IMR-90 (cell line): ENCODE measurements at regions not wholly inside any gene's neighbourhood (a gene's known extent, or its start where the extent isn't known, plus 50 kb on each side); places are given as distances from the start of the nearest gene placed in this dataset.

Experiments
- ATAC-seq: fragments of 200-7000 bp; cut with Tn5 transposase; 2 replicates; pipeline ENCODE4 v1.9.1; 2020; ENCODE audit warnings: low read depth, mild to moderate bottlenecking, moderate library complexity
- BruUV-seq: library from RNA; stranded (reverse); fragments of 400-500 nt; replicated peaks from 2 replicates; lab custom pipeline; 2021; lab: Mats Ljungman, UMichigan
- CTCF ChIA-PET: fragments of 300-600 bp; formaldehyde crosslinking; extraction: SDS; loops from one replicate; lab custom pipeline; 2021; ENCODE audit warnings: antibody characterized with exemption; lab: Yijun Ruan, JAX
- POLR2A ChIA-PET: fragments of 300-600 bp; sonication (Branson Sonifier 250); formaldehyde crosslinking; loops from one replicate; lab custom pipeline; 2022; ENCODE audit warnings: antibody characterized with exemption; ENCODE audit not compliant: unreplicated experiment; lab: Charles Lee
- DNase-seq: peaks from one replicate; pipeline ENCODE4 v3.0.0; 2013
- H2AFZ ChIP-seq: replicated peaks from 2 replicates; pipeline ENCODE3; 2013; ENCODE audit warnings: low read length, mild to moderate bottlenecking; ENCODE audit not compliant: poor library complexity
- H2AK5ac ChIP-seq: 2 replicates; pipeline ENCODE4 v1.6.1; 2013; ENCODE audit warnings: low read depth, low read length, inconsistent platforms
- H2AK9ac ChIP-seq: replicated peaks from 2 replicates; pipeline ENCODE3; 2013; ENCODE audit warnings: mild to moderate bottlenecking, low read depth, low read length, moderate library complexity; ENCODE audit not compliant: poor library complexity
- H2BK120ac ChIP-seq: 2 replicates; pipeline ENCODE4 v1.6.1; 2013; ENCODE audit warnings: low read depth, low read length, inconsistent platforms
- H2BK15ac ChIP-seq: 3 replicates; pipeline ENCODE4 v1.6.1; 2013; ENCODE audit warnings: low read depth, low read length, inconsistent platforms
- H2BK20ac ChIP-seq: 2 replicates; pipeline ENCODE4 v1.6.1; 2013; ENCODE audit warnings: low read depth, mild to moderate bottlenecking, inconsistent platforms, low read length, moderate library complexity
- H2BK5ac ChIP-seq: 2 replicates; pipeline ENCODE4 v1.6.1; 2013; ENCODE audit warnings: mild to moderate bottlenecking, low read depth, low read length, inconsistent platforms; ENCODE audit not compliant: poor library complexity, severe bottlenecking
- H3K14ac ChIP-seq: replicated peaks from 2 replicates; pipeline ENCODE4 v1.6.1; 2013; ENCODE audit warnings: low read depth, low read length, inconsistent platforms
- H3K18ac ChIP-seq: 2 replicates; pipeline ENCODE4 v1.6.1; 2013; ENCODE audit warnings: low read depth, low read length, control low read depth
- H3K23ac ChIP-seq: 2 replicates; pipeline ENCODE4 v1.6.1; 2013; ENCODE audit warnings: low read depth, low read length, inconsistent platforms
- H3K27ac ChIP-seq: 2 replicates; pipeline ENCODE4 v1.5.1; 2013; ENCODE audit warnings: mild to moderate bottlenecking, control low read depth, low read length; ENCODE audit not compliant: insufficient read depth
- H3K27me3 ChIP-seq: 2 replicates; pipeline ENCODE4 v1.6.1; 2013; ENCODE audit warnings: low read length; ENCODE audit not compliant: control insufficient read depth, insufficient read depth
- H3K36me3 ChIP-seq: 2 replicates; pipeline ENCODE4 v1.6.1; 2013; ENCODE audit warnings: low read length, mixed read lengths; ENCODE audit not compliant: control insufficient read depth, insufficient read depth
- H3K4ac ChIP-seq: 2 replicates; pipeline ENCODE4 v1.6.1; 2013; ENCODE audit warnings: low read depth, low read length, inconsistent platforms
- H3K4me1 ChIP-seq: 2 replicates; pipeline ENCODE4 v1.6.1; 2013; ENCODE audit warnings: low read length, mixed read lengths; ENCODE audit not compliant: control insufficient read depth, insufficient read depth
- H3K4me2 ChIP-seq: 2 replicates; pipeline ENCODE4 v1.6.1; 2013; ENCODE audit warnings: low read depth, mild to moderate bottlenecking, control low read depth, low read length, moderate library complexity
- H3K4me3 ChIP-seq: 2 replicates; pipeline ENCODE4 v1.5.1; 2013; ENCODE audit warnings: low read depth, mild to moderate bottlenecking, control low read depth, low read length, moderate library complexity; ENCODE audit not compliant: insufficient read depth
- H3K56ac ChIP-seq: 2 replicates; pipeline ENCODE4 v1.6.1; 2013; ENCODE audit warnings: low read length, inconsistent platforms; ENCODE audit not compliant: insufficient read depth; ENCODE audit errors: extremely low read depth
- H3K79me1 ChIP-seq, 2 experiments: 2 replicates each; pipeline ENCODE4 v1.6.1; 2013; ENCODE audit warnings: low read length in 2 of 2, inconsistent platforms in 1 of 2, low read depth in 1 of 2
- H3K9ac ChIP-seq: 2 replicates; pipeline ENCODE4 v1.6.1; 2013; ENCODE audit warnings: low read depth, low read length, control low read depth
- H3K9me1 ChIP-seq: 2 replicates; pipeline ENCODE4 v1.6.1; 2013; ENCODE audit warnings: low read length, inconsistent platforms; ENCODE audit not compliant: insufficient read depth
- H3K9me3 ChIP-seq: 2 replicates; pipeline ENCODE4 v1.6.1; 2013; ENCODE audit warnings: low read length; ENCODE audit not compliant: control insufficient read depth, insufficient read depth
- H4K20me1 ChIP-seq: 2 replicates; pipeline ENCODE4 v1.6.1; 2013; ENCODE audit warnings: low read length, inconsistent platforms; ENCODE audit not compliant: insufficient read depth
- H4K5ac ChIP-seq: 2 replicates; pipeline ENCODE4 v1.6.1; 2013; ENCODE audit warnings: mild to moderate bottlenecking, low read depth, low read length, control low read depth
- H4K8ac ChIP-seq, 2 experiments: 2 replicates each; pipeline ENCODE4 v1.6.1; 2013; ENCODE audit warnings: low read depth in 2 of 2, low read length in 2 of 2, control low read depth in 1 of 2, inconsistent platforms in 1 of 2
- H4K91ac ChIP-seq: 2 replicates; pipeline ENCODE4 v1.6.1; 2013; ENCODE audit warnings: low read depth, low read length, inconsistent platforms; ENCODE audit not compliant: insufficient read depth
- BHLHE40 ChIP-seq: fragments of 150-350 bp; IDR thresholded peaks from 2 replicates; pipeline ENCODE4 v1.6.1; 2016; ENCODE audit warnings: mild to moderate bottlenecking, low read depth, low read length
- CEBPB ChIP-seq: IDR thresholded peaks from 2 replicates; pipeline ENCODE4 v1.6.1; 2012; ENCODE audit warnings: low read depth, low read length, improper control_type of control experiment
- CHD1 ChIP-seq: IDR thresholded peaks from 2 replicates; pipeline ENCODE4 v1.6.1; 2012; ENCODE audit warnings: low read depth, low read length, improper control_type of control experiment
- CTCF ChIP-seq: conservative IDR thresholded peaks from 2 replicates; pipeline ENCODE4 v1.5.1; 2012; ENCODE audit warnings: mild to moderate bottlenecking, low read depth, low read length, improper control_type of control experiment
- ELK1 ChIP-seq: fragments of 150-350 bp; IDR thresholded peaks from 2 replicates; pipeline ENCODE4 v1.6.1; 2016; ENCODE audit warnings: low read depth, mild to moderate bottlenecking, low read length, moderate library complexity, borderline replicate concordance
- FOS ChIP-seq: fragments of 150-350 bp; IDR thresholded peaks from 2 replicates; pipeline ENCODE4 v1.6.1; 2016; ENCODE audit warnings: low read depth, low read length
- MAFK ChIP-seq: IDR thresholded peaks from 2 replicates; pipeline ENCODE4 v1.6.1; 2012; ENCODE audit warnings: low read depth, low read length, improper control_type of control experiment
- MAZ ChIP-seq: IDR thresholded peaks from 2 replicates; pipeline ENCODE4 v1.6.1; 2012; ENCODE audit warnings: low read depth, mild to moderate bottlenecking, low read length, improper control_type of control experiment, moderate library complexity, borderline replicate concordance
- MXI1 ChIP-seq: IDR thresholded peaks from 2 replicates; pipeline ENCODE4 v1.6.1; 2012; ENCODE audit warnings: low read depth, mild to moderate bottlenecking, low read length, moderate library complexity, borderline replicate concordance
- NFE2L2 ChIP-seq: fragments of 150-350 bp; IDR thresholded peaks from 2 replicates; pipeline ENCODE4 v1.6.1; 2016; ENCODE audit warnings: low read depth, mild to moderate bottlenecking, low read length
- POLR2A ChIP-seq: IDR thresholded peaks from 2 replicates; pipeline ENCODE4 v1.6.1; 2012; ENCODE audit warnings: mild to moderate bottlenecking, low read depth, low read length
- RAD21 ChIP-seq: IDR thresholded peaks from 2 replicates; pipeline ENCODE4 v1.6.1; 2012; ENCODE audit warnings: low read length, improper control_type of control experiment
- RCOR1 ChIP-seq: IDR thresholded peaks from 2 replicates; pipeline ENCODE4 v1.6.1; 2012; ENCODE audit warnings: mild to moderate bottlenecking, low read length, improper control_type of control experiment; ENCODE audit not compliant: insufficient replicate concordance
- RFX5 ChIP-seq: IDR thresholded peaks from 2 replicates; pipeline ENCODE4 v1.8.0; 2012; ENCODE audit warnings: low read depth, mild to moderate bottlenecking, low read length, moderate library complexity
- SMC3 ChIP-seq: fragments of 150-350 bp; IDR thresholded peaks from 2 replicates; pipeline ENCODE4 v1.6.1; 2016; ENCODE audit warnings: low read depth, mild to moderate bottlenecking, antibody characterized with exemption, low read length, moderate library complexity
- USF2 ChIP-seq: fragments of 150-350 bp; IDR thresholded peaks from 2 replicates; pipeline ENCODE4 v1.6.1; 2017; ENCODE audit warnings: mild to moderate bottlenecking, antibody characterized with exemption, low read length, low read depth
- WGBS, 2 experiments: methylation state at CpG; one replicate each; pipeline versions ENCODE4 v1.1.5 to v1.1.7; 2013; ENCODE audit warnings: missing lambda C conversion rate in 2 of 2; ENCODE audit not compliant: insufficient read length in 1 of 2; ENCODE audit errors: extremely low coverage in 2 of 2; 5-methylcytosine and 5-hydroxymethylcytosine counted together
- dilution Hi-C: fragments of 300-500 bp; cut with HindIII; formaldehyde crosslinking; loops from one replicate; pipeline ENCODE4 v1.14.3; 2018; ENCODE audit warnings: low sequenced_read_pairs; ENCODE audit not compliant: unreplicated experiment
- in situ Hi-C: fragments of 300-500 bp; cut with MboI; formaldehyde crosslinking; loops from 3 replicates; pipeline ENCODE4 v1.14.3; 2019; ENCODE audit warnings: low sequenced_read_pairs, inconsistent platforms, mixed read lengths
- intact Hi-C: fragments of 100-400 bp; cut with micrococcal nuclease; formaldehyde crosslinking; loops from 2 replicates; pipeline ENCODE4 v1.10.0; 2022

- WGBS, 2 experiments = no CpG with 5 or more reads among the region's 1 CpG
- H4K5ac ChIP-seq = no peak overlapping the region
- H3K36me3 ChIP-seq = no peaks in the 10 kb centered on the region
- no peak overlapping the region for H2BK120ac ChIP-seq
- H4K8ac ChIP-seq = no peak overlapping the region
- H3K79me1 ChIP-seq = no peaks in the 10 kb centered on the region
- no peak overlapping the region for H3K14ac ChIP-seq
- H4K91ac ChIP-seq = no peak overlapping the region
- ChIA-PET CTCF (no interaction called here), POLR2A (no interaction called here)
- H3K4me2 ChIP-seq = no peak overlapping the region
- H2BK20ac ChIP-seq = no peak overlapping the region
- no peak for TF ChIP-seq MAFK
- TF ChIP-seq FOS = no peak
- no peak for TF ChIP-seq POLR2A
- no peak for TF ChIP-seq RAD21
- TF ChIP-seq NFE2L2 = no peak
- no peak for TF ChIP-seq CTCF
- TF ChIP-seq RFX5 = no peak
- TF ChIP-seq ELK1 = no peak
- TF ChIP-seq MXI1 = no peak
- TF ChIP-seq CEBPB = no peak
- no peak for TF ChIP-seq RCOR1
- TF ChIP-seq USF2 = no peak
- TF ChIP-seq SMC3 = no peak
- no peak for TF ChIP-seq BHLHE40
- TF ChIP-seq MAZ = no peak
- no peak for TF ChIP-seq CHD1
- BruUV-seq = no TSS peak
- no peak overlapping the region for H2BK5ac ChIP-seq
- H3K23ac ChIP-seq = no peak overlapping the region
- H3K27ac ChIP-seq = no peak overlapping the region
- H3K4ac ChIP-seq = no peak overlapping the region
- ATAC-seq = no peak
- no peak overlapping the region for H3K18ac ChIP-seq
- peaks cover 3% of the 10 kb centered on the region; the same call in 1 of the 2 replicates for H3K9me3 ChIP-seq
- dilution Hi-C loops (no loop called here), in situ Hi-C loops (no loop called here), intact Hi-C loops (no loop called here)
- H3K4me3 ChIP-seq = no peak overlapping the region
- no peak overlapping the region for H3K9ac ChIP-seq
- H2AK5ac ChIP-seq = no peak overlapping the region
- H2BK15ac ChIP-seq = no peak overlapping the region
- no peak overlapping the region for H2AK9ac ChIP-seq
- H3K56ac ChIP-seq = no peak overlapping the region
- no peaks in the 10 kb centered on the region for H3K4me1 ChIP-seq
- no peak for DNase-seq
- H2AFZ ChIP-seq = no peak overlapping the region
- no peaks in the 10 kb centered on the region for H4K20me1 ChIP-seq
- H3K27me3 ChIP-seq = no peaks in the 10 kb centered on the region
- no peaks in the 10 kb centered on the region for H3K9me1 ChIP-seq
Observed at GRCh38 chr16:62539657-62540056, 503.4 kb upstream of the CDH8 start.
